HCT116 (cell line): ENCODE measurements at regions not wholly inside any gene's neighbourhood (a gene's known extent, or its start where the extent isn't known, plus 50 kb on each side); places are given as distances from the start of the nearest gene placed in this dataset.

Experiments
- ATAC-seq: fragments of 200-7000 bp; cut with Tn5 transposase; 2 replicates; pipeline ENCODE4 v1.9.1; 2020; ENCODE audit warnings: mild to moderate bottlenecking, moderate library complexity
- BruUV-seq: library from RNA; stranded (reverse); fragments of 400-500 nt; replicated peaks from 2 replicates; lab custom pipeline; 2021; lab: Mats Ljungman, UMichigan
- CTCF ChIA-PET: fragments of 300-600 bp; sonication (Branson Sonifier 250); formaldehyde crosslinking; loops from one replicate; lab custom pipeline; 2021; ENCODE audit warnings: antibody characterized with exemption; lab: Charles Lee
- POLR2A ChIA-PET: fragments of 300-600, 350-600 bp; sonication (Branson Sonifier 250); formaldehyde crosslinking; loops from one replicate; lab custom pipeline; 2021; ENCODE audit warnings: antibody characterized with exemption; lab: Charles Lee
- RAD21 ChIA-PET, 2 experiments: fragments of 300-600 bp; sonication (Branson Sonifier 250); formaldehyde crosslinking; loops; one replicate each; lab custom pipeline; 2023; ENCODE audit warnings: low total read pairs in 2 of 2; ENCODE audit not compliant: uncharacterized antibody in 2 of 2, unreplicated experiment in 2 of 2, low non-redundant PET in 1 of 2; lab: Charles Lee
- DNase-seq: peaks from one replicate; pipeline ENCODE4 v3.0.0-alpha.2; 2010; ENCODE audit warnings: low read depth, low spot score
- H2AFZ ChIP-seq: fragments of 200-600 bp; shearing (Covaris generic), sonication (generic); 2 replicates; pipeline ENCODE4 v1.6.1; 2017; ENCODE audit warnings: low read depth, mixed run types, mixed read lengths, antibody characterized with exemption, low read length; ENCODE audit not compliant: poor library complexity, severe bottlenecking
- H3K27ac ChIP-seq: 2 replicates; pipeline ENCODE4 v1.5.1; 2012; ENCODE audit warnings: low read depth, low read length
- H3K27me3 ChIP-seq: fragments of 200-600 bp; sonication (generic); 2 replicates; pipeline ENCODE4 v1.6.1; 2016; ENCODE audit warnings: mixed run types, low read length, mixed read lengths; ENCODE audit not compliant: insufficient read depth
- H3K36me3 ChIP-seq, 2 experiments: fragments of 200-500 bp in 1 of 2; fragments of 200-600 bp in 1 of 2; sonication (Bioruptor generic) in 1 of 2; sonication (generic) in 1 of 2; 2 replicates each; pipeline versions ENCODE4 v1.5.1 to v1.6.1; 2014 to 2016; ENCODE audit warnings: low read length in 2 of 2, inconsistent platforms in 1 of 2, mixed read lengths in 1 of 2, mixed run types in 1 of 2; ENCODE audit not compliant: insufficient read depth in 2 of 2, control insufficient read depth in 1 of 2
- H3K4me1 ChIP-seq, 2 experiments: fragments of 200-600 bp in 1 of 2; sonication (generic) in 1 of 2; 2 replicates each; pipeline versions ENCODE4 v1.5.1 to v1.6.1; 2012 to 2017; ENCODE audit warnings: low read length in 2 of 2, inconsistent platforms in 1 of 2, mild to moderate bottlenecking in 1 of 2, mixed read lengths in 1 of 2, mixed run types in 1 of 2, moderate library complexity in 1 of 2; ENCODE audit not compliant: insufficient read depth in 2 of 2, control insufficient read depth in 1 of 2
- H3K4me2 ChIP-seq: fragments of 200-600 bp; sonication (generic); 2 replicates; pipeline ENCODE4 v1.6.1; 2017; ENCODE audit warnings: mixed run types, low read length, mixed read lengths
- H3K4me3 ChIP-seq, 2 experiments: fragments of 200-600 bp in 1 of 2; sonication (generic) in 1 of 2; replicated peaks in 1 of 2; 2 replicates each; pipeline ENCODE4 v1.5.1; 2011 to 2016; ENCODE audit warnings: low read length in 2 of 2, control low read depth in 1 of 2, low read depth in 1 of 2, mild to moderate bottlenecking in 1 of 2, mixed read lengths in 1 of 2, mixed run types in 1 of 2
- H3K79me2 ChIP-seq: fragments of 200-600 bp; sonication (generic); 2 replicates; pipeline ENCODE4 v1.6.1; 2017; ENCODE audit warnings: mild to moderate bottlenecking, mixed run types, low read length, moderate library complexity, mixed read lengths; ENCODE audit not compliant: insufficient read depth
- H3K9ac ChIP-seq: fragments of 200-600 bp; sonication (generic); 2 replicates; pipeline ENCODE4 v1.6.1; 2016; ENCODE audit warnings: low read length, mixed read lengths
- H3K9me2 ChIP-seq: fragments of 200-600 bp; sonication (generic), shearing (Covaris generic); 2 replicates; pipeline ENCODE4 v1.6.1; 2017; ENCODE audit warnings: mixed run types, mild to moderate bottlenecking, moderate library complexity; ENCODE audit not compliant: insufficient read depth
- H3K9me3 ChIP-seq, 2 experiments: fragments of 200-500 bp in 1 of 2; fragments of 200-600 bp in 1 of 2; sonication (Bioruptor generic) in 1 of 2; sonication (generic) in 1 of 2; 2 replicates each; pipeline ENCODE4 v1.6.1; 2014 to 2017; ENCODE audit warnings: low read length in 2 of 2, mixed read lengths in 2 of 2, inconsistent platforms in 1 of 2, low read depth in 1 of 2, mild to moderate bottlenecking in 1 of 2, mixed run types in 1 of 2, moderate library complexity in 1 of 2; ENCODE audit not compliant: control insufficient read depth in 1 of 2, insufficient read depth in 1 of 2
- H4K20me1 ChIP-seq: fragments of 200-600 bp; sonication (generic), shearing (Covaris generic); 2 replicates; pipeline ENCODE4 v1.6.1; 2017; ENCODE audit warnings: mixed run types, mild to moderate bottlenecking, moderate library complexity; ENCODE audit not compliant: insufficient read depth
- CBX3 ChIP-seq: IDR thresholded peaks from 2 replicates; pipeline ENCODE4 v1.6.1; 2012; ENCODE audit warnings: low read depth
- EZH2phosphoT487 ChIP-seq: fragments of 200-600 bp; IDR thresholded peaks from 2 replicates; pipeline ENCODE4 v1.6.1; 2018; ENCODE audit warnings: antibody characterized with exemption, borderline replicate concordance
- POLR2AphosphoS5 ChIP-seq: IDR thresholded peaks from 2 replicates; pipeline ENCODE4 v1.6.1; 2011; ENCODE audit warnings: mild to moderate bottlenecking, low read depth, low read length, moderate library complexity
- SRF ChIP-seq: IDR thresholded peaks from 2 replicates; pipeline ENCODE4 v1.6.1; 2012; ENCODE audit warnings: low read depth
- intact Hi-C: fragments of 100-400 bp; cut with micrococcal nuclease; formaldehyde crosslinking; loops from 2 replicates; pipeline ENCODE4 v1.10.0; 2022
- TF ChIP-seq, protein P1 (sequence below): IDR thresholded peaks from 2 replicates; pipeline ENCODE4 v1.6.1; 2012; ENCODE audit warnings: low read depth
- TF ChIP-seq, protein P2 (sequence below): IDR thresholded peaks from 2 replicates; pipeline ENCODE4 v1.6.1; 2012
- TF ChIP-seq, protein P3 (sequence below): IDR thresholded peaks from 2 replicates; pipeline ENCODE4 v1.6.1; 2012

DNA sequence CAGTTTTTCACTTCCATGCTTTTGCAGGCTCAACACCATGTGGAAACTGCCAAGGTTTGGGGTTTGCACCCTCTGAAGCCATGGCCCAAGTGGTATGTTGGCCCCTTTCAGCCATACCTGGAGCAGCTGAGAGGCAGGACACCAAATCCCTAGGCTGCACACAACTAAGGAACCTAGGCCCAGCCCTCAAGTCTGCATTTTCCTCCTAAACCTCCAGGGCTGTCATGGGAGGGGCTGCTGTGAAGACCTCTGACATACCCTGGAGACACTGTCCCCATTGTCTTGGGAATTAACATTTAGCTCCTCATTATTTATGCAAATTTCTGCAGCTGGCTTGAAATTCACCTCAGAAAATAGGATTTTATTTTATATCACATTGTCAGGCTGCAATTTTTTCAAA, 856.1 kb downstream of the TECRL start (continued):
- TF ChIP-seq, protein P1, sequence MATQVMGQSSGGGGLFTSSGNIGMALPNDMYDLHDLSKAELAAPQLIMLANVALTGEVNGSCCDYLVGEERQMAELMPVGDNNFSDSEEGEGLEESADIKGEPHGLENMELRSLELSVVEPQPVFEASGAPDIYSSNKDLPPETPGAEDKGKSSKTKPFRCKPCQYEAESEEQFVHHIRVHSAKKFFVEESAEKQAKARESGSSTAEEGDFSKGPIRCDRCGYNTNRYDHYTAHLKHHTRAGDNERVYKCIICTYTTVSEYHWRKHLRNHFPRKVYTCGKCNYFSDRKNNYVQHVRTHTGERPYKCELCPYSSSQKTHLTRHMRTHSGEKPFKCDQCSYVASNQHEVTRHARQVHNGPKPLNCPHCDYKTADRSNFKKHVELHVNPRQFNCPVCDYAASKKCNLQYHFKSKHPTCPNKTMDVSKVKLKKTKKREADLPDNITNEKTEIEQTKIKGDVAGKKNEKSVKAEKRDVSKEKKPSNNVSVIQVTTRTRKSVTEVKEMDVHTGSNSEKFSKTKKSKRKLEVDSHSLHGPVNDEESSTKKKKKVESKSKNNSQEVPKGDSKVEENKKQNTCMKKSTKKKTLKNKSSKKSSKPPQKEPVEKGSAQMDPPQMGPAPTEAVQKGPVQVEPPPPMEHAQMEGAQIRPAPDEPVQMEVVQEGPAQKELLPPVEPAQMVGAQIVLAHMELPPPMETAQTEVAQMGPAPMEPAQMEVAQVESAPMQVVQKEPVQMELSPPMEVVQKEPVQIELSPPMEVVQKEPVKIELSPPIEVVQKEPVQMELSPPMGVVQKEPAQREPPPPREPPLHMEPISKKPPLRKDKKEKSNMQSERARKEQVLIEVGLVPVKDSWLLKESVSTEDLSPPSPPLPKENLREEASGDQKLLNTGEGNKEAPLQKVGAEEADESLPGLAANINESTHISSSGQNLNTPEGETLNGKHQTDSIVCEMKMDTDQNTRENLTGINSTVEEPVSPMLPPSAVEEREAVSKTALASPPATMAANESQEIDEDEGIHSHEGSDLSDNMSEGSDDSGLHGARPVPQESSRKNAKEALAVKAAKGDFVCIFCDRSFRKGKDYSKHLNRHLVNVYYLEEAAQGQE, result no peak
- TF ChIP-seq CBX3, result no peak
- TF ChIP-seq, protein P2, sequence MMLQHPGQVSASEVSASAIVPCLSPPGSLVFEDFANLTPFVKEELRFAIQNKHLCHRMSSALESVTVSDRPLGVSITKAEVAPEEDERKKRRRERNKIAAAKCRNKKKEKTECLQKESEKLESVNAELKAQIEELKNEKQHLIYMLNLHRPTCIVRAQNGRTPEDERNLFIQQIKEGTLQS, result no peak
- no peak for TF ChIP-seq EZH2phosphoT487
- TF ChIP-seq, protein P3, sequence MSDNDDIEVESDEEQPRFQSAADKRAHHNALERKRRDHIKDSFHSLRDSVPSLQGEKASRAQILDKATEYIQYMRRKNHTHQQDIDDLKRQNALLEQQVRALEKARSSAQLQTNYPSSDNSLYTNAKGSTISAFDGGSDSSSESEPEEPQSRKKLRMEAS, result no peak

DNA sequence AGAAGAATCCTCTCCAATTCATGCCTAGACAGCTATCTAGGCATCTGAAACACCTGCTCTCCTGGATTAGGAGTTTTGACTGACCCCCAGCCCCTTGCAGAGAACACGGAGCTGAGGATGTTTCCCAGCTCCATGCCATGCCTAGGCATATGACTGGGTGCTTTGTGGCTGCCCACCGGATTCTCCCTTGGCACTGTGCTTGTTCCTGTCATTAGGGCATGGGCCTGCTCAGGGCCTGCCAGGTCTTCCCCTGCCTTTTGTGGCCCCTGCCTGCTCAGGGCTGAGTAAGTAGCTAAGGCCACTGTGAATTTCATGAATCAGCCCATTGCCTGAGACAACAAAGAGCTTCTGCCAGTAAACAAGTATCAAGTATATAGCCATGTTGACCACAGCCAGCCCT, 867.4 kb downstream of the TECRL start:
- Histone ChIP-seq H3K4me1 (no peaks in the 10 kb centered on the region), H3K4me2 (no peak overlapping the region), H3K36me3 (no peaks in the 10 kb centered on the region), H2AFZ (no peak overlapping the region), H3K9me2 (no peaks in the 10 kb centered on the region), H3K27me3 (no peaks in the 10 kb centered on the region), H3K9ac (no peak overlapping the region), H3K4me3 (no peak overlapping the region), H3K9me3 (peaks cover 0 to 11% of the 10 kb centered on the region in 2 experiments; a peak in 2 of 4 replicates), H3K27ac (no peak overlapping the region), H4K20me1 (no peaks in the 10 kb centered on the region), H3K79me2 (no peaks in the 10 kb centered on the region)
- DNase-seq (no peak), ATAC-seq (no peak)
- no TSS peak for BruUV-seq
- intact Hi-C loops, result no loop called here
- CTCF ChIA-PET, result no interaction called here
- RAD21 ChIA-PET, result no interaction called here
- POLR2A ChIA-PET, result no interaction called here
- no peak for TF ChIP-seq SRF
- no peak for TF ChIP-seq POLR2AphosphoS5
